D721Med (cell line): ENCODE measurements at regions not wholly inside any gene's neighbourhood (a gene's known extent, or its start where the extent isn't known, plus 50 kb on each side); places are given as distances from the start of the nearest gene placed in this dataset.

Experiments
- DNase-seq: peaks from one replicate; pipeline ENCODE4 v3.0.0; 2011; ENCODE audit warnings: low spot score; ENCODE audit not compliant: insufficient read length
- FAIRE-seq: peaks from 2 replicates; lab custom pipeline; 2011; peaks lifted over from hg19 to GRCh38; lab: Jason Lieb, UNC
- TF ChIP-seq, protein P1 (sequence below): IDR thresholded peaks from 2 replicates; pipeline ENCODE4 v1.5.1; 2012; ENCODE audit warnings: mild to moderate bottlenecking, control low read depth; ENCODE audit not compliant: insufficient read depth; ENCODE audit errors: missing control alignments

- FAIRE-seq (no peak), DNase-seq (no peak)
- TF ChIP-seq, protein P1, sequence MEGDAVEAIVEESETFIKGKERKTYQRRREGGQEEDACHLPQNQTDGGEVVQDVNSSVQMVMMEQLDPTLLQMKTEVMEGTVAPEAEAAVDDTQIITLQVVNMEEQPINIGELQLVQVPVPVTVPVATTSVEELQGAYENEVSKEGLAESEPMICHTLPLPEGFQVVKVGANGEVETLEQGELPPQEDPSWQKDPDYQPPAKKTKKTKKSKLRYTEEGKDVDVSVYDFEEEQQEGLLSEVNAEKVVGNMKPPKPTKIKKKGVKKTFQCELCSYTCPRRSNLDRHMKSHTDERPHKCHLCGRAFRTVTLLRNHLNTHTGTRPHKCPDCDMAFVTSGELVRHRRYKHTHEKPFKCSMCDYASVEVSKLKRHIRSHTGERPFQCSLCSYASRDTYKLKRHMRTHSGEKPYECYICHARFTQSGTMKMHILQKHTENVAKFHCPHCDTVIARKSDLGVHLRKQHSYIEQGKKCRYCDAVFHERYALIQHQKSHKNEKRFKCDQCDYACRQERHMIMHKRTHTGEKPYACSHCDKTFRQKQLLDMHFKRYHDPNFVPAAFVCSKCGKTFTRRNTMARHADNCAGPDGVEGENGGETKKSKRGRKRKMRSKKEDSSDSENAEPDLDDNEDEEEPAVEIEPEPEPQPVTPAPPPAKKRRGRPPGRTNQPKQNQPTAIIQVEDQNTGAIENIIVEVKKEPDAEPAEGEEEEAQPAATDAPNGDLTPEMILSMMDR = no peak
Observed at GRCh38 chr9:79970146-79970425, 398.3 kb downstream of the TLE4 start.

- FAIRE-seq (no peak), DNase-seq (no peak)
- TF ChIP-seq, protein P1 = no peak
Observed at GRCh38 chr9:79969393-79970145, 397.8 kb downstream of the TLE4 start.

DNA sequence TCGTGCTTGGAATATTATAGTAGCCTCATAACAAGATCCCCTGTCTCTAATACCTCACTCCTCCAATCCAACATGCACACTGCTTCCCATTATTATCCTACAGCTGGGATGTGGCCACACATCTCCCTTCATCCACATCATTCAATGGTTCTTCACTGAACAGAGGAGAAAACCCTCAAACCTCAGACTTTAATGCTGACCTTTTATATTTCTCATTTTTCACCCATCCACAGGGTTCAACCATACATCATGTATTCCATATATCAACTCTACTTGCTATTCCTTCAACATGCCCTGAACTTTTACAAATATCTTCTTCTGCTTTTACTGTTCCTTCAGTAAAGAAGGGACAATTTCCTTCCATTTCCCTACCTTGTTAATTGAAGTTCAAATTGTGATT lies 396.8 kb downstream of the TLE4 start:
- FAIRE-seq = no peak
- TF ChIP-seq, protein P1 = no peak

GRCh38 chr9:79962836-79963235 lies 391.1 kb downstream of the TLE4 start:
- DNase-seq (no peak), FAIRE-seq (no peak)
- TF ChIP-seq, protein P1 = no peak

More for the DNA sequence above, 396.8 kb downstream of the TLE4 start:
- DNase-seq = no peak

DNA sequence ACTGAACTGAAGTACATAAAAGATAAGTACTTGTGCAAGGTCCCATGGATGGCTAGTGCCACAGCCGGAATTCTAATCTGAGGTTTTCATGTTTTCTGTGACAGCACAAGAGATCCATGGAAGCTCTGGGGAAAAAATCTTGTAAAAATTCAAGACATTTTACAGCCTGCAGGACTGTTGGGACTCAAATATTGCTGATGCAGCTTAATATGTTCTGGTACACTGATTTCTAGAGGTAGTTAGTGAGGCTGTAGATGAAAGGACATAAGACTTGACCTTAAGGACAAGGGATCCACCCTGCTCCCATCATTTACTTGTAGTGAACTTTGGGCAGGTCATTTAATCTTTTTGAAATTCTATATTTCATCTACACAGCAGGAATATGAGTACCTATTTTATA lies 390.4 kb downstream of the TLE4 start:
- no peak for DNase-seq
- no peak for FAIRE-seq
- TF ChIP-seq, protein P1 = no peak

GRCh38 chr9:79955300-79955699 lies 383.5 kb downstream of the TLE4 start:
- FAIRE-seq (no peak), DNase-seq (no peak)
- TF ChIP-seq, protein P1 = peak; percentile 9

DNA sequence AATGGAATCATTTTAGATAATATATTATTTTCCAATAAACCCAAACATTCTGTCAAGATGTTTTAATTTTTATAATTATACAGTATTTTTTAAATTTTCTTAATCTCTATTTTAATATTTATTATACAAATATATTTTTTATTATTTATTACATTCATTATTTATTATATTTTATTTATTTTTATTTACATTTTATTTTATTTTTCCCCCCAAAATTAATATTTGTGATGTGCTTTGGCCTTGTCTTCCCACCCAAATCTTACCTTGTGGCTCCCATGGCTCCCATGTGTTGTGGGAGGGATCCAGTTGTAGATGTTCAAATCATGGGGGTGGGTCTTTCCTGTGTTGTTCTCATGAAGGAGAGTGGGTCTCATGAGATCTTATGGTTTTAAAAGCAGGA lies 382.1 kb downstream of the TLE4 start:
- no peak for DNase-seq
- TF ChIP-seq, protein P1 = no peak
- FAIRE-seq = no peak
